ENCODE measurements at regions not wholly inside any gene's neighbourhood (a gene's known extent, or its start where the extent isn't known, plus 50 kb on each side); places are given as distances from the start of the nearest gene placed in this dataset.

- H2AFZ ChIP-seq (ENCODE audit: low read depth, low read length), result no peak overlapping the region
- no peaks in the 10 kb centered on the region for H4K20me1 ChIP-seq (replicated peaks; ENCODE audit: control insufficient read depth, insufficient read depth, low read length)
- ATAC-seq (no peak), DNase-seq (ENCODE audit: extremely low read depth in 1 of 4, low spot score in 3 of 4) (no peak), FAIRE-seq (no peak)
- 0% methylated on average over 8 of the region's 8 CpGs for WGBS (ENCODE audit: insufficient coverage, low coverage, missing lambda C conversion rate)
- no peak for TF ChIP-seq SMARCE1 (IDR thresholded peaks at IDR 0.05)
- no peak for TF ChIP-seq DDX20 (tag; IDR thresholded peaks at IDR 0.05; ENCODE audit: low read depth)
- TF ChIP-seq MEF2A (IDR thresholded peaks at IDR 0.05; ENCODE audit: control insufficient read depth, low read depth, low read length), result no peak
- no peak for TF ChIP-seq CTBP1 (IDR thresholded peaks at IDR 0.05; ENCODE audit: borderline replicate concordance)
- TF ChIP-seq ZNF696 (CRISPR knock-in tag; conservative IDR thresholded peaks at IDR 0.05), result no peak
- TF ChIP-seq MIER1 (IDR thresholded peaks at IDR 0.05; ENCODE audit: low read depth), result no peak
- no peak for TF ChIP-seq SREBF2 (CRISPR knock-in tag; IDR thresholded peaks at IDR 0.05)
- TF ChIP-seq RBM22 (IDR thresholded peaks at IDR 0.05; ENCODE audit: low read depth, low read length, poor library complexity, severe bottlenecking), result no peak
- TF ChIP-seq FOXJ2 (tag; IDR thresholded peaks at IDR 0.05), result no peak
- no peak for TF ChIP-seq FOXK2 (conservative IDR thresholded peaks at IDR 0.05 in 1 of 2, IDR thresholded peaks at IDR 0.05 in 1 of 2; ENCODE audit: low read depth in 2 of 2)
- no peak for TF ChIP-seq NFATC3 (IDR thresholded peaks at IDR 0.05)
- TF ChIP-seq ELF4 (CRISPR knock-in tag; IDR thresholded peaks at IDR 0.05), result no peak
- no peaks in the 10 kb centered on the region for H3K79me2 ChIP-seq (ENCODE audit: control insufficient read depth, insufficient read depth, low read length)
- no peaks in the 10 kb centered on the region for H3K36me3 ChIP-seq (ENCODE audit: control insufficient read depth, insufficient read depth, low read length)
- no peak overlapping the region for H3K4me3 ChIP-seq
- CTCF ChIA-PET (ENCODE audit: low intra/inter-chr PET ratio), result no interaction called here
- no peak overlapping the region for H3K4me2 ChIP-seq (ENCODE audit: insufficient read depth, low read length)
- H3K27me3 ChIP-seq (ENCODE audit: control insufficient read depth in 2 of 2, insufficient read depth in 2 of 2, low read length in 2 of 2), result peaks cover 4 to 34% of the 10 kb centered on the region in 2 experiments; a peak in 3 of 5 replicates
- POLR2A ChIA-PET, result no interaction called here
- H3K9me3 ChIP-seq (replicated peaks; ENCODE audit: control insufficient read depth, insufficient read depth, low read depth, low read length), result no peaks in the 10 kb centered on the region
- in situ Hi-C loops (cut with MboI), result no loop called here
- H3K4me1 ChIP-seq (replicated peaks in 1 of 2; ENCODE audit: control insufficient read depth in 2 of 2, insufficient read depth in 2 of 2, low read length in 2 of 2), result no peaks in the 10 kb centered on the region
- intact Hi-C loops (cut with micrococcal nuclease), result no loop called here
- H3K9me1 ChIP-seq (ENCODE audit: control insufficient read depth, insufficient read depth, low read length), result no peaks in the 10 kb centered on the region
- H3K9ac ChIP-seq (ENCODE audit: insufficient read depth in 1 of 2, low read depth in 2 of 2, low read length in 2 of 2), result no peak overlapping the region
- H3K27ac ChIP-seq (ENCODE audit: extremely low read depth, low read depth, low read length), result no peak overlapping the region
- no TSS peak for BruUV-seq (replicated peaks)
Observed at GRCh38 chr2:120660056-120660694, 75.5 kb upstream of the GLI2 start.
